ENCODE measurements at regions not wholly inside any gene's neighbourhood (a gene's known extent, or its start where the extent isn't known, plus 50 kb on each side); places are given as distances from the start of the nearest gene placed in this dataset.

DNA sequence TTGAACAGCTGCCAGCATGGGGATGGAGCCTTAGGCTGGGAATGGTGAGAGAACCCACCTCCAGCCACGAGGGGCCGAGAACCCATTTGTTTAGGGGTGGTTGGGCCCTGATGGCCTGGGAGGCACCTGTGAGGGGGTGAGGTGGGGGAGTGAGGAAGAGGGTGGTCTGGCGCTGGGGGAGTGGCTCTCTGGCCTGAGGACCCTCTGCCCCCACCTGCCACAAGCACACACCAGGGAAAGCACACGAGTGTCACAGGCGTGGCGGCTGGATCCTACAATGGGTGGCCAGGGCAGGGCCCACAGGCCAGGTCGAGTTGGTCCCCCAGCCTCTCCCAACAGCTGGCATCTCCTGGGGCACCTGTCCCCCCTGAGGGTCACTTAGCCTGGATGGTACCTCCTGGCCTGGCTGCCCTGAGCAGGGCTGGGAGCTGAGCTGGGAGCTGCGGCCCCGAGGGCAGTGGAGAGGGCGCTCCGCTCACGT, 340.5 kb downstream of the TMEM121 start:
- TF ChIP-seq, protein P1, sequence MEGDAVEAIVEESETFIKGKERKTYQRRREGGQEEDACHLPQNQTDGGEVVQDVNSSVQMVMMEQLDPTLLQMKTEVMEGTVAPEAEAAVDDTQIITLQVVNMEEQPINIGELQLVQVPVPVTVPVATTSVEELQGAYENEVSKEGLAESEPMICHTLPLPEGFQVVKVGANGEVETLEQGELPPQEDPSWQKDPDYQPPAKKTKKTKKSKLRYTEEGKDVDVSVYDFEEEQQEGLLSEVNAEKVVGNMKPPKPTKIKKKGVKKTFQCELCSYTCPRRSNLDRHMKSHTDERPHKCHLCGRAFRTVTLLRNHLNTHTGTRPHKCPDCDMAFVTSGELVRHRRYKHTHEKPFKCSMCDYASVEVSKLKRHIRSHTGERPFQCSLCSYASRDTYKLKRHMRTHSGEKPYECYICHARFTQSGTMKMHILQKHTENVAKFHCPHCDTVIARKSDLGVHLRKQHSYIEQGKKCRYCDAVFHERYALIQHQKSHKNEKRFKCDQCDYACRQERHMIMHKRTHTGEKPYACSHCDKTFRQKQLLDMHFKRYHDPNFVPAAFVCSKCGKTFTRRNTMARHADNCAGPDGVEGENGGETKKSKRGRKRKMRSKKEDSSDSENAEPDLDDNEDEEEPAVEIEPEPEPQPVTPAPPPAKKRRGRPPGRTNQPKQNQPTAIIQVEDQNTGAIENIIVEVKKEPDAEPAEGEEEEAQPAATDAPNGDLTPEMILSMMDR (conservative IDR thresholded peaks at IDR 0.05; ENCODE audit: low read depth, low read length) = no peak
- DNase-seq (ENCODE audit: low read depth) = no peak
- H3K4me3 ChIP-seq (ENCODE audit: low read depth, low read length) = no peak overlapping the region

DNA sequence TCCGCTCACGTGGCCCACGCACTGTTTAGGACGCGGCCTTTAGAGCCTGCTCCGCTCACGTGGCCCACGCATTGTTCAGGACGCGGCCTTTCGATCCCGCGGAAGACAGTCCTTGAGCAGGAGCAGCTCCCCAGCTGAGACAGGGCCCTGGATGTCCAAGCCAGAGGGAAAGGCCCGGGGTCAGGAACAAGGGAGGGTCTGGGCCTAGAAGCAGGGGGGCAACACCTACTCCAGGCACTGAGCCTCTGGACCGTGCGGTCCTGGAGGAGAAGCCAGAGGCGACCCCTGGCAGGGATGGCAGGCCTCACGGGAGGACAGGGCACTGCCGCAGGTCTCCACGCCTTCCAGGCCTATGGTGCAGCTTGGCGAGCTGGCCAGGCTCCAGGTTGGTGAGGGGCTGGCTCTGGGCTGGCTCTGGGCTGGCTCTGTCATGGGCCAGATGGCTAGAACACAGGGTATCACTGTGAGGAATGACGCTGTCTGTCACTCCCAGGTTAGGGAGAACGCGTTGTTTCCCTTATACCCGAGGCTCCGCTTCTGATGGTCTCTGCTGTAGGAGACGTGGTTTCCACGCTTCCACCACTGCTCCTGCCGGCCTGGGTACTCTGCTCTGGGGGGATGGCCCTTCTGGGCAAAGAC, 341.7 kb downstream of the TMEM121 start:
- TF ChIP-seq, protein P1 (conservative IDR thresholded peaks at IDR 0.05; ENCODE audit: low read depth, low read length) = no peak
- no peak for DNase-seq (ENCODE audit: low read depth)
- H3K4me3 ChIP-seq (ENCODE audit: low read depth, low read length) = no peak overlapping the region

DNA sequence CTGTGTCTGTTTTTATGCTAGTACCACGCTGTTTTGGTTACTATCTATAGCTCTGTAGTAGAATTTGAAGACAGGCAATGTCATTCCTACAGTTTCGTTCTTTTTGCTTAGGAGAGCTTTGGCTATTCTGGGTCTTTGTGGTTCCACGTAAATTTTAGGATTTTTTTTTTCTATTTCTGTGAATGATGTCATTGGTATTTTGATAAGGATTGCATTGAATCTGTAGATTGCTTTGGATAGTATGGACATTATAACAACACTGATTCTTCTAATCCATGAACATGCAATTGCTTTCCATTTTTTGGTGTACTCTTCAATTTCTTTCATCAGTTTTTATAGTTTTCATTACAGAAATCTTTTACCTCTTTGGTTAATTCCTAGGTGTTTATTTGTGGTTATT, 345.2 kb downstream of the TMEM121 start:
- no peak for DNase-seq (ENCODE audit: low read depth)
- TF ChIP-seq, protein P1 (conservative IDR thresholded peaks at IDR 0.05; ENCODE audit: low read depth, low read length) = no peak
- H3K4me3 ChIP-seq (ENCODE audit: low read depth, low read length) = no peak overlapping the region

DNA sequence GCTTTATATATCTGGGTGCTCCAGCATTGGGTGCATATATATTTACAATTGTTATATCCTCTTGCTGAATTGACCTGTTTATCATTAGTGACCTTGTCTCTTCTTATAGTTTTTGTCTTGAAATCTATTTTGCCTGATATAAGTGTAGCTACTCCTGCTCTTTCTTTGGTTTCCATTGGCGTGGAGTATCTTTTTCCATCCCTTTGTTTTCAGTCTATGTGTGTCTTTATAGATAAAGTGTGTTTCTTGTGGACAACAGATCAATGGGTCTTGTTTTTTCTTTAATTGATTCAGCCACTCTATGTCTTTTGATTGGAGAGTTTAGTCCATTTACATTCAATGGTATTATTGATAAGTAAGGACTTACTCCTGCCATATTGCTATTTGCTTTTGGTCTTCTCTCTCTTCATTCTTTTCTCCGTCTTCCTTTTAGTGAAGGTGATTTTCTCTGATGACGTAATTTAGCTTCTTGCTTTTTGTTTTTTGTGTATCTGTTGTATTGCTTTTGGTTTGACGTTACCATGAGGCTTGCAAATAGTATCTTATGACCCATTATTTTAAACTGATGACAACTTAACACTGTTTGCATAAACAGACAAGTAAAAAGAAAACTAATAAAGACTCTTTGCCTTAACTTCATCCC, 347.6 kb downstream of the TMEM121 start:
- TF ChIP-seq, protein P1 (conservative IDR thresholded peaks at IDR 0.05; ENCODE audit: low read depth, low read length) = no peak
- H3K4me3 ChIP-seq (ENCODE audit: low read depth, low read length) = no peak overlapping the region
- DNase-seq (ENCODE audit: low read depth) = no peak

DNA sequence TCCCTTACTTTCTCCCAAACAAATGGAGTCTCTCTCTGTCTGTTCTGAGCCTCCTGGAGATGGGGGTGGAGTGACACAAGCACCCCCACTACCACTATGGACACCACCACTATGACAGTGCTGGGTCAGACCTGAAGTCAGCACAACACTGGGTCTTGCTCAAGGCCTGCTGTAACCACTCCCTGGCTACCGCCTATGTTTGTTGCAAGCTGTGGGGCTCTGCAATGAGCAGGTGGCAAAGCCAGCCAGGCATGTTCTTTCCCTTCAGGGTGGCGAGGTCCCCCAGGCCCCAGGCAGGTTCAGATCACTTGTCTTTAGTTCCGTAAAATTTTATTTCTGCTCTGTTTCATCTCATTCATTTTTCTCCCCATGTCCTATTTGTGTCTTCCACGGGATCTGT, 349.8 kb downstream of the TMEM121 start:
- TF ChIP-seq, protein P1 (conservative IDR thresholded peaks at IDR 0.05; ENCODE audit: low read depth, low read length) = no peak
- no peak for DNase-seq (ENCODE audit: low read depth)
- no peak overlapping the region for H3K4me3 ChIP-seq (ENCODE audit: low read depth, low read length)

DNA sequence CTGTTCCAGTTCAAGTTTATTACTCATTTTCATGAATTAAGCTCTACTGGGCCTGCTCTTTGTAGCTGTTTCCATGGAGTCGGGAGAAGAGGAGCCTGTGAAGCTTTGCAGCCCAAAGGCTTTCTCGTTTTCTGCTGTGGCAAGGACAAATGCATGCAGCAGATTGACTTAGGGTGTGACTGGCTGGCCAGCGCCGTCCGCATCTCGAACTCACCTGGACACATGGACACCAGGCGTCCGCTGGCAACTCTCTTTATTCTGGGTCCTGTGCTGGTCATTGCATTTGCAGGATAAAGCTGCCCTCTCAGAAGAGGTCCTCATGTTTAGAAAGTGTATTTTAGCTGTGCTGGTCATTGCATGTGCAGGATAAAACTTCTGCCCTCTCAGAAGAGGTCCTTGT, 350.4 kb downstream of the TMEM121 start:
- TF ChIP-seq, protein P1 (conservative IDR thresholded peaks at IDR 0.05; ENCODE audit: low read depth, low read length) = no peak
- H3K4me3 ChIP-seq (ENCODE audit: low read depth, low read length) = no peak overlapping the region
- DNase-seq (ENCODE audit: low read depth) = no peak

DNA sequence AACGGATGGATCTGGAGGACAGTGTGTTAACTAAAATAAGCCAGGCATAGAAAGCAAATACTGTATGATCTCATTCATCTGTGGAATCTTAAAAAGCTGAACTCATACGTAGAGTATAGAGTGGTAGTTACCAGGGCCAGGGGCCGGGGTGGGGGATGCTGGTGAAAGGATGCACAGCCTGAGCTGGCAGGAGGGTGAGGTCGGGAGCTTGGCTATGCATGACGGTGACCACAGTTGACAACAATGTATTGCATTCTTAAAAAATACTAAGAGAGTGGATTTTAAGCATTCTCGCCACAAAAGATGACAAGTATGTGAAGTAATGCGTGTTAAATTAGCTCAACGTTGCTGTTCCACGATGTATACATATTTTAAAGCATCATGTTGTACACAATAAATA, 351.3 kb downstream of the TMEM121 start:
- no peak for DNase-seq (ENCODE audit: low read depth)
- H3K4me3 ChIP-seq (ENCODE audit: low read depth, low read length) = no peak overlapping the region
- TF ChIP-seq, protein P1 (conservative IDR thresholded peaks at IDR 0.05; ENCODE audit: low read depth, low read length) = no peak
